Neural cell (in vitro differentiated cells): ENCODE measurements at regions not wholly inside any gene's neighbourhood (a gene's known extent, or its start where the extent isn't known, plus 50 kb on each side); places are given as distances from the start of the nearest gene placed in this dataset.

Experiments
- H2AFZ ChIP-seq: fragments of 200-600, 300-800 bp; sonication (generic), shearing (Covaris generic); 2 replicates; pipeline ENCODE4 v1.6.0; 2014; ENCODE audit warnings: low read depth, mild to moderate bottlenecking, antibody characterized with exemption, low read length, moderate library complexity
- H3F3A ChIP-seq: fragments of 200-600 bp; shearing (Covaris generic); 2 replicates; pipeline ENCODE4 v1.6.1; 2016; ENCODE audit warnings: mild to moderate bottlenecking, moderate library complexity, mixed read lengths, antibody characterized with exemption, low read length; ENCODE audit not compliant: insufficient read depth, poor library complexity, severe bottlenecking
- H3K27ac ChIP-seq: fragments of 200-600, 300-800 bp; sonication (generic), shearing (Covaris generic); 2 replicates; pipeline ENCODE4 v1.5.1; 2014; ENCODE audit warnings: mild to moderate bottlenecking, low read length, moderate library complexity
- H3K27me3 ChIP-seq: fragments of 300-800, 200-600 bp; sonication (generic), shearing (Covaris generic); 2 replicates; pipeline ENCODE4 v1.6.0; 2014; ENCODE audit warnings: mild to moderate bottlenecking, low read depth, low read length, moderate library complexity; ENCODE audit not compliant: insufficient read depth
- H3K36me3 ChIP-seq: fragments of 300-800, 200-600 bp; sonication (generic), shearing (Covaris generic); 2 replicates; pipeline ENCODE4 v1.5.1; 2014; ENCODE audit warnings: mild to moderate bottlenecking, antibody characterized with exemption, low read length, moderate library complexity; ENCODE audit not compliant: insufficient read depth
- H3K4me2 ChIP-seq: fragments of 300-800, 200-600 bp; sonication (generic), shearing (Covaris generic); 2 replicates; pipeline ENCODE4 v1.6.0; 2014; ENCODE audit warnings: mild to moderate bottlenecking, low read length
- H3K4me3 ChIP-seq: fragments of 300-800, 200-600 bp; sonication (generic), shearing (Covaris generic); 2 replicates; pipeline ENCODE4 v1.5.1; 2014; ENCODE audit warnings: mild to moderate bottlenecking, low read length, moderate library complexity
- H3K79me2 ChIP-seq: fragments of 200-600 bp; shearing (Covaris generic); replicated peaks from 2 replicates; pipeline ENCODE4 v1.6.0; 2014; ENCODE audit warnings: mild to moderate bottlenecking, low read length, moderate library complexity; ENCODE audit not compliant: insufficient read depth
- H3K9ac ChIP-seq: fragments of 300-800, 200-600 bp; sonication (generic), shearing (Covaris generic); 2 replicates; pipeline ENCODE4 v1.6.1; 2016; ENCODE audit warnings: mild to moderate bottlenecking, low read length, mixed read lengths
- H3K9me2 ChIP-seq: fragments of 200-600 bp; shearing (Covaris generic); 2 replicates; pipeline ENCODE4 v1.6.1; 2016; ENCODE audit warnings: mild to moderate bottlenecking, low read length, mixed read lengths; ENCODE audit not compliant: insufficient read depth
- H3K9me3 ChIP-seq: fragments of 200-600, 300-800 bp; sonication (generic), shearing (Covaris generic); 2 replicates; pipeline ENCODE4 v1.6.1; 2016; ENCODE audit warnings: mild to moderate bottlenecking, mixed run types, low read length, moderate library complexity, mixed read lengths
- H4K20me1 ChIP-seq: fragments of 200-600 bp; shearing (Covaris generic); 2 replicates; pipeline ENCODE4 v1.6.1; 2016; ENCODE audit warnings: mild to moderate bottlenecking, mixed run types; ENCODE audit not compliant: insufficient read depth
- CTCF ChIP-seq: fragments of 450-650 bp; IDR thresholded peaks from 2 replicates; pipeline ENCODE4 v1.5.1; 2014; ENCODE audit warnings: antibody characterized with exemption, mild to moderate bottlenecking, moderate library complexity; ENCODE audit not compliant: poor library complexity, severe bottlenecking
- EP300 ChIP-seq: fragments of 450-650 bp; conservative IDR thresholded peaks from 2 replicates; pipeline ENCODE4 v1.6.1; 2014; ENCODE audit warnings: antibody characterized with exemption, mild to moderate bottlenecking, moderate library complexity; ENCODE audit not compliant: poor library complexity, severe bottlenecking
- EZH2 ChIP-seq: fragments of 200-600, 300-800 bp; shearing (Covaris generic), sonication (generic); IDR thresholded peaks from 2 replicates; pipeline ENCODE4 v1.6.1; 2014; ENCODE audit warnings: antibody characterized with exemption, low read length, borderline replicate concordance, mild to moderate bottlenecking; ENCODE audit not compliant: insufficient read depth, poor library complexity, severe bottlenecking
- MXI1 ChIP-seq: fragments of 450-650 bp; conservative IDR thresholded peaks from 2 replicates; pipeline ENCODE4 v1.6.1; 2014; ENCODE audit warnings: antibody characterized with exemption, mild to moderate bottlenecking; ENCODE audit not compliant: poor library complexity, severe bottlenecking
- POLR2AphosphoS5 ChIP-seq: IDR thresholded peaks from 2 replicates; pipeline ENCODE4 v1.6.1; 2012
- RAD21 ChIP-seq: fragments of 450-650 bp; conservative IDR thresholded peaks from 2 replicates; pipeline ENCODE4 v1.6.1; 2014; ENCODE audit warnings: antibody characterized with exemption, mild to moderate bottlenecking, moderate library complexity
- SMC3 ChIP-seq: fragments of 450-650 bp; conservative IDR thresholded peaks from 2 replicates; pipeline ENCODE4 v1.6.1; 2014; ENCODE audit warnings: antibody characterized with exemption, mild to moderate bottlenecking, moderate library complexity; ENCODE audit not compliant: poor library complexity
- TAF1 ChIP-seq: IDR thresholded peaks from 2 replicates; pipeline ENCODE4 v1.6.1; 2012; ENCODE audit warnings: low read depth
- TF ChIP-seq, protein P1 (sequence below): IDR thresholded peaks from 2 replicates; pipeline ENCODE4 v1.6.1; 2012; ENCODE audit warnings: borderline replicate concordance

DNA sequence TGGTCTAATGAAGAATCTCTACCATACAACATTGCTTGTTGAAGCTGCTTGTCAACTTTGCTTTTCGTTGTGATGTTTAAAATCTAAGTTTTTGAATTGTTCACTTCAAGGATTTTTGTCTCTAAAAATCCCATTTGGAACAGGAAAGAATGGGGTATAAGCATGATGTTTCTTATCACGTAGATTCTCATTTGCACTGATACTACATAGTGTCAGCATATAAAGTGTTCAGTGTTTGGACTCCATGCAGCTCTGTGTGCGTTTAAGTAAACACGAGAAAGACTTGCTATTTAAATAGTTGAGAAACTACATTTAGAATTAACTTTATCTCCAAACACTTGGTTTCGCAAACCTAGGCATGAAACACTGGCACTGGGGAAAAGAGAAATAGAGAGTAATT is 452.5 kb downstream of the NKX6-1 start:
- Histone ChIP-seq H2AFZ (no peak overlapping the region), H3K27ac (no peak overlapping the region), H3K79me2 (no peaks in the 10 kb centered on the region), H4K20me1 (no peaks in the 10 kb centered on the region), H3K4me2 (no peak overlapping the region), H3K9me2 (no peaks in the 10 kb centered on the region), H3K4me3 (no peak overlapping the region), H3F3A (no peaks in the 10 kb centered on the region), H3K27me3 (no peaks in the 10 kb centered on the region), H3K36me3 (no peaks in the 10 kb centered on the region), H3K9me3 (no peaks in the 10 kb centered on the region), H3K9ac (no peak overlapping the region)
- TF ChIP-seq CTCF (no peak), TAF1 (no peak), SMC3 (no peak), EP300 (no peak), EZH2 (no peak), RAD21 (no peak), POLR2AphosphoS5 (no peak), MXI1 (no peak)
- TF ChIP-seq, protein P1, sequence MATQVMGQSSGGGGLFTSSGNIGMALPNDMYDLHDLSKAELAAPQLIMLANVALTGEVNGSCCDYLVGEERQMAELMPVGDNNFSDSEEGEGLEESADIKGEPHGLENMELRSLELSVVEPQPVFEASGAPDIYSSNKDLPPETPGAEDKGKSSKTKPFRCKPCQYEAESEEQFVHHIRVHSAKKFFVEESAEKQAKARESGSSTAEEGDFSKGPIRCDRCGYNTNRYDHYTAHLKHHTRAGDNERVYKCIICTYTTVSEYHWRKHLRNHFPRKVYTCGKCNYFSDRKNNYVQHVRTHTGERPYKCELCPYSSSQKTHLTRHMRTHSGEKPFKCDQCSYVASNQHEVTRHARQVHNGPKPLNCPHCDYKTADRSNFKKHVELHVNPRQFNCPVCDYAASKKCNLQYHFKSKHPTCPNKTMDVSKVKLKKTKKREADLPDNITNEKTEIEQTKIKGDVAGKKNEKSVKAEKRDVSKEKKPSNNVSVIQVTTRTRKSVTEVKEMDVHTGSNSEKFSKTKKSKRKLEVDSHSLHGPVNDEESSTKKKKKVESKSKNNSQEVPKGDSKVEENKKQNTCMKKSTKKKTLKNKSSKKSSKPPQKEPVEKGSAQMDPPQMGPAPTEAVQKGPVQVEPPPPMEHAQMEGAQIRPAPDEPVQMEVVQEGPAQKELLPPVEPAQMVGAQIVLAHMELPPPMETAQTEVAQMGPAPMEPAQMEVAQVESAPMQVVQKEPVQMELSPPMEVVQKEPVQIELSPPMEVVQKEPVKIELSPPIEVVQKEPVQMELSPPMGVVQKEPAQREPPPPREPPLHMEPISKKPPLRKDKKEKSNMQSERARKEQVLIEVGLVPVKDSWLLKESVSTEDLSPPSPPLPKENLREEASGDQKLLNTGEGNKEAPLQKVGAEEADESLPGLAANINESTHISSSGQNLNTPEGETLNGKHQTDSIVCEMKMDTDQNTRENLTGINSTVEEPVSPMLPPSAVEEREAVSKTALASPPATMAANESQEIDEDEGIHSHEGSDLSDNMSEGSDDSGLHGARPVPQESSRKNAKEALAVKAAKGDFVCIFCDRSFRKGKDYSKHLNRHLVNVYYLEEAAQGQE = no peak

DNA sequence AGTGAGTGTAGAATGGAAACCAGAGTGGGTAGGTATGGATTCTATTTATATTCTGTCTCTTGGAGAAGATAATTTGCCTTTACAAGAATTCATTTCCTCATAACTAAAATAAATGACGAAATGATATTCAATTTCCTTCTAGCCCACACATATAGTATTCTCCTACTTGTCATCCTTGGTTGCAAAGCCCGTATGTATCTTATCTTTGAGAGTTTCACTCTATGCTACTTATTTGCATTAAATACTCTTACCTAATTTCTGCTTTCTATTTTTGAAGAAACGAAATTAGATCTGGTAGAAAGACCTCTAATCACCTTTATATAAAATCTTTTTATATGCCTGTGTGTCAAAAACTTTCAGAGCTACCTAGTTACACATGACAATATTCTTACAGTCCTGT is 457.7 kb downstream of the NKX6-1 start:
- H3K4me2 ChIP-seq = no peak overlapping the region
- H3K27me3 ChIP-seq = no peaks in the 10 kb centered on the region
- no peaks in the 10 kb centered on the region for H3K9me3 ChIP-seq
- no peaks in the 10 kb centered on the region for H3F3A ChIP-seq
- no peak overlapping the region for H2AFZ ChIP-seq
- no peaks in the 10 kb centered on the region for H3K79me2 ChIP-seq
- H3K9me2 ChIP-seq = no peaks in the 10 kb centered on the region
- no peak overlapping the region for H3K27ac ChIP-seq
- H4K20me1 ChIP-seq = no peaks in the 10 kb centered on the region
- no peaks in the 10 kb centered on the region for H3K36me3 ChIP-seq
- no peak overlapping the region for H3K4me3 ChIP-seq
- H3K9ac ChIP-seq = no peak overlapping the region
- TF ChIP-seq CTCF (no peak), MXI1 (no peak), POLR2AphosphoS5 (no peak), SMC3 (no peak)
